Endothelial cell of umbilical vein (primary cell): ENCODE measurements at regions not wholly inside any gene's neighbourhood (a gene's known extent, or its start where the extent isn't known, plus 50 kb on each side); places are given as distances from the start of the nearest gene placed in this dataset.

Experiments used
- EZH2 ChIP-seq: IDR thresholded peaks from 2 replicates; pipeline ENCODE4 v1.6.1; 2012; ENCODE audit warnings: borderline replicate concordance, low read depth, mild to moderate bottlenecking, moderate library complexity, low read length, inconsistent platforms; ENCODE audit not compliant: severe bottlenecking
- FOS ChIP-seq: IDR thresholded peaks from 2 replicates; pipeline ENCODE4 v1.6.1; 2011; ENCODE audit warnings: mild to moderate bottlenecking, low read length, moderate library complexity, borderline replicate concordance; ENCODE audit not compliant: insufficient read depth
- TF ChIP-seq, protein P1 (sequence below), 2 donors: IDR thresholded peaks; 1 replicate in 1 of 2; 2 replicates in 1 of 2; pipeline ENCODE4 v1.5.1; 2011; ENCODE audit warnings: low read length in 2 of 2, mild to moderate bottlenecking in 2 of 2, moderate library complexity in 2 of 2, control low read depth in 1 of 2, inconsistent platforms in 1 of 2, low read depth in 1 of 2; ENCODE audit not compliant: insufficient read depth in 1 of 2; ENCODE audit errors: extremely low read depth in 1 of 2
- TF ChIP-seq, protein P2 (sequence below): IDR thresholded peaks from 2 replicates; pipeline ENCODE4 v1.6.1; 2011; ENCODE audit not compliant: insufficient read depth, insufficient read length

- no peak for TF ChIP-seq EZH2
- TF ChIP-seq, protein P1, sequence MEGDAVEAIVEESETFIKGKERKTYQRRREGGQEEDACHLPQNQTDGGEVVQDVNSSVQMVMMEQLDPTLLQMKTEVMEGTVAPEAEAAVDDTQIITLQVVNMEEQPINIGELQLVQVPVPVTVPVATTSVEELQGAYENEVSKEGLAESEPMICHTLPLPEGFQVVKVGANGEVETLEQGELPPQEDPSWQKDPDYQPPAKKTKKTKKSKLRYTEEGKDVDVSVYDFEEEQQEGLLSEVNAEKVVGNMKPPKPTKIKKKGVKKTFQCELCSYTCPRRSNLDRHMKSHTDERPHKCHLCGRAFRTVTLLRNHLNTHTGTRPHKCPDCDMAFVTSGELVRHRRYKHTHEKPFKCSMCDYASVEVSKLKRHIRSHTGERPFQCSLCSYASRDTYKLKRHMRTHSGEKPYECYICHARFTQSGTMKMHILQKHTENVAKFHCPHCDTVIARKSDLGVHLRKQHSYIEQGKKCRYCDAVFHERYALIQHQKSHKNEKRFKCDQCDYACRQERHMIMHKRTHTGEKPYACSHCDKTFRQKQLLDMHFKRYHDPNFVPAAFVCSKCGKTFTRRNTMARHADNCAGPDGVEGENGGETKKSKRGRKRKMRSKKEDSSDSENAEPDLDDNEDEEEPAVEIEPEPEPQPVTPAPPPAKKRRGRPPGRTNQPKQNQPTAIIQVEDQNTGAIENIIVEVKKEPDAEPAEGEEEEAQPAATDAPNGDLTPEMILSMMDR (IDR thresholded peaks at IDR 0.05; ENCODE audit: extremely low read depth in 1 of 2, insufficient read depth in 1 of 2, low read depth in 1 of 2, low read length in 2 of 2), result no peak
- no peak for TF ChIP-seq FOS
- TF ChIP-seq, protein P2, sequence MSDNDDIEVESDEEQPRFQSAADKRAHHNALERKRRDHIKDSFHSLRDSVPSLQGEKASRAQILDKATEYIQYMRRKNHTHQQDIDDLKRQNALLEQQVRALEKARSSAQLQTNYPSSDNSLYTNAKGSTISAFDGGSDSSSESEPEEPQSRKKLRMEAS, result no peak
These were observed 61.5 kb upstream of the CPEB4 start for GRCh38 chr5:173826428-173827350.
